Ammon's horn (tissue), 1 donor: ENCODE measurements at regions not wholly inside any gene's neighbourhood (a gene's known extent, or its start where the extent isn't known, plus 50 kb on each side); places are given as distances from the start of the nearest gene placed in this dataset.

Experiments
- DNase-seq: peaks from one replicate; pipeline ENCODE4 v3.0.0-alpha.2; 2016; ENCODE audit warnings: low spot score

GRCh38 chr14:55942076-55942654 is 176.0 kb upstream of the PELI2 start:
- DNase-seq: no peak

DNA sequence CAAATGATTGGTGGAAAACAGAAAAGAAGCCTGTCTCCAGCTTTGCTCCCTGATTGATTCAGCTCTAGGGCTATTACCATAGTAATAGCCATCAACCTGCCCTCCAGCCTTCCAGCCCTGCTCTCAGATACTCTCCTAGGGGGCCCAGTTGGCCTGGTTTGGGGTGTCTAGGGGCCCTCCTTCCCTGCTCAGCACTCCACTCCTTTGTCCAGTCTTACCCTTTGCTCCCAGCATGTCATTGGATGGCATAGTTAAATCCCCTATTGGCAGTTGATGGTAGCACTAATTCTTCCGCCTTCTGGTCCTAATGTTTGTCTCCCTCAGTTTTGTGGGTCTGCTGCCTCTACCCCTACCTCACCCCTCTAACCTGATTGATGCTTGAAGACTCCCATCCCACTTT is 175.4 kb upstream of the PELI2 start:
- no peak for DNase-seq

GRCh38 chr14:55944757-55945156 is 173.5 kb upstream of the PELI2 start:
- no peak for DNase-seq

GRCh38 chr14:55946231-55946630 is 172.0 kb upstream of the PELI2 start:
- no peak for DNase-seq

- no peak for DNase-seq
These were observed 169.8 kb upstream of the PELI2 start for GRCh38 chr14:55948399-55948798.

DNA sequence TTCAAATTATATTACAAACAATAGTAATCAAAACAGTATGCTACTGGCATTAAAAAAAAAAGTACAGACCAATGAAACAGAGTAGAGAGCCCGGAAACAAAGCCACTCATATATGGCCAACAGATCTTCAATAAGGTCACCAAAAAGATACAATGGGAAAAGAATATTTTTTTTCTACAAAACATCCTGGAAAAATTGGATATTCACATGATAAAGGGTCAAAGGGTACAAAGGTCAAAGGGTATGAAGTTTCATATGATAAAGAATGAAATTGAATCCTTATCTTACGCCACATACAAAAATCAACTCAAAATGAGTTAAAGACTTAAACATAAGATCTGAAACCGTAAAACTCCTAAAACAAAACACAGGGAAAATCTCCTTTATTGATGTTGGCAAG is 168.5 kb upstream of the PELI2 start:
- no peak for DNase-seq

GRCh38 chr14:55950135-55950534 is 168.1 kb upstream of the PELI2 start:
- no peak for DNase-seq

GRCh38 chr14:55951341-55952206 is 166.6 kb upstream of the PELI2 start:
- DNase-seq: no peak

- no peak for DNase-seq
These were observed 164.1 kb upstream of the PELI2 start for GRCh38 chr14:55954108-55954507.

GRCh38 chr14:55955175-55955574 is 163.0 kb upstream of the PELI2 start:
- DNase-seq: no peak

DNA sequence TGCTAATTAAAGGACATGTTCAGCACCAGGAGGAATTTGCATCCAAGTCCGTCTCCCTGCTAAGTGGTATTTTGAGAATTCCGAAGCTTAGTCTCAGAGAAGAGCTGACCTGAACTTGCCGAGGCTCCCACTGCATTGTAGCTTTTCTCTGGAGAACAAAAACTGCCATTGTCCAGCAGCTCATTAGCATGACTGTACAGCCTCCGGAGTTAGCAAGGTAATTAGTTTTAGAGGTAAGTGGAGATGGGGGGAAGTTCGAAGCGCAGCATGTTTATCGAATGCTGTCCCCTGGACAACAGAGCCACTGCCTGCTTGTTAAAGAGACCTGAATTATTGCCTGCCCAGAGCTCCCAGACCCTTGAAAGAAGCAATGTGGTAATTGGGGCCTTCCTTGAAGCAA is 160.3 kb upstream of the PELI2 start:
- DNase-seq: peak; percentile 42

DNA sequence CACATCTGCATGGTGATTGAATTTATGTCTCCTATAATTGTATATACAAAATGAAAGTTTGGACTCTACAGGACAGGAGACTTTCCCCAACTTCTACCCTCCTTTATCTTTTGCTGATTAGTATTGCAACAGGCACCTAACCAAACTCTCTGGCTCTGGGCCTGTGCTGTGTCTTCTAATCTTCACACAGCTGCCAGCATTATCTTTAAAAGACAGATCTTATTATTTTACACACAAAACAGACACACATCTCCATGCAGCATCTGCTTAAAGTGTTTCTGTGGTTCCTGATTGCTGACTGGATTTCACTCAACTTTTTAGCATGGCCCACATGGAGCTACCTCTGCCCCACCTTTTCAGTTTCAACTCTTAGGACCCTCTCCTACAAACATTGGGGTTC is 154.9 kb upstream of the PELI2 start:
- DNase-seq: no peak

DNA sequence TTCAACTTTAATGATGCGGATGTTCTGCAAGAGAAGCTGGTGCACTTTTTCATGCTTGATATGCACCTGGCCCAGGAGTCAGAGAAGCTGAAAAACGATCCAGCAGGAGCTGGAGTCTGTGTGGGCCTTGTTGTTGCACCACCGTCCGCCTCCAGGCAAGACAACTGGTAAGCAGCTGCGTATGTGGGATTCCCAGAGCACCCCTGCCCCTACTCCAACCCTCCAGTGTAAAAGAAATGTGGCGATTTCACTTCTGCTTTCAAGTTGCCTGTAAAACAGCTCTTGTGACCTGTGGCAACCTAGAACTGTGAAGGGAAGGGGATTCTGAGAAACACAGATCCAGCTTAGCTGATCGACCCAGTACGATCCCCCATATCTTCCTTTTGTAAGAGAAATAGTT is 154.1 kb upstream of the PELI2 start:
- no peak for DNase-seq

DNA sequence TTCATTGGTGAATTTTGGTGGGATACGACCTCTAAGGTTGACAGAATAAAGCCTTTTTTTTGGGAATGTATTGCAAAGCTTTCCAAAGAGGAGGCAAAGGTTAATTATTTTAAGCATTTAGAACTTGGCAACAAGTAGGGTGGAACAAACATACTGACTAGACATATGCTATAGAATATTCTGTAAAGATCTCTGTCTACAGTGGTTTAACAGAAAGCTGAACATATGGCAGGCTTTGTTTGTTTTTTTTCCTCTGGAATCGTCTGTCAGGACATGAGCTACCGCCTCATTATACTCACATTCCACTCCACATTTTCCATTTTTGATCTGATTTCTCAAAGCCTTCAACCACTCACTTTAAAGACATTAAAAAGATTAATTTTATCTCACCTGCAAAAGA is 153.4 kb upstream of the PELI2 start:
- no peak for DNase-seq

DNA sequence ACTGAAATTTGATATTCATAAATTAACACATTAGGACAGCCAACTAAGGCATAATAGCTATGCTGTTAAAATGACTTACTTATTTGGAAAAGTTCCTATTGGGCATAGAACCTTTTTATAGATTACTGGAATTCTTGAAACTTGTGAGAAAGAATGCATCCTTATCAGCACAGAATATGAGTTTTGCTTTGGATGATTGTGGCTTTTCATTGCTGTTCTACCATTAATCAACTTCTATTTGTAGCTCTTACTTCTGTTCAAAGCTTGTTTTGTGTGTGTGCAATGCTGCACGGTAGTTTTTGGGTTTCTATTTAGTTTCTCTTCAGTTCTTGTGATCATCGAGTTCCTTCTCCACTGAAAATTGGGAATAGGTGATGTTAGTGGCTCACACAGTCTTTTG is 152.4 kb upstream of the PELI2 start:
- DNase-seq: no peak

DNA sequence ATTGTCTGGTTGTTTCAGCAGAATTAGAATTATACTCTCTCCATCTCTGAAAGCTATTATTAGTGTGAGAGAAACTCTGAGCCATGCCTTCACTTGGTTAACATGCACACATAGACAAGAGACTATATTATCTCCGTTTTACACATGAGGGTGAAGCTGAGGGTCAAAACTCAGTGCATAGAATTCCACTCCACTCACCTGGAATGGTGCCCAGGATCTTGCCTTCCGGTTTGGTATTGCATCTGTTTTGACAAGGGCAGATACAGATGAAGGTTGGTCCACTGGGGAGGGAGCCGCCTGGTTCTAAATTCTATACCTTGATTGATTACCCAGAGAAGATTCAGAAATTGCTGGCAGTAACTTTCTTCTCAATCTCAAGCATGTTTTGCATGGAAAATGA is 149.5 kb upstream of the PELI2 start:
- DNase-seq: no peak

- no peak for DNase-seq
These were observed 144.9 kb upstream of the PELI2 start for GRCh38 chr14:55973285-55973800.

DNA sequence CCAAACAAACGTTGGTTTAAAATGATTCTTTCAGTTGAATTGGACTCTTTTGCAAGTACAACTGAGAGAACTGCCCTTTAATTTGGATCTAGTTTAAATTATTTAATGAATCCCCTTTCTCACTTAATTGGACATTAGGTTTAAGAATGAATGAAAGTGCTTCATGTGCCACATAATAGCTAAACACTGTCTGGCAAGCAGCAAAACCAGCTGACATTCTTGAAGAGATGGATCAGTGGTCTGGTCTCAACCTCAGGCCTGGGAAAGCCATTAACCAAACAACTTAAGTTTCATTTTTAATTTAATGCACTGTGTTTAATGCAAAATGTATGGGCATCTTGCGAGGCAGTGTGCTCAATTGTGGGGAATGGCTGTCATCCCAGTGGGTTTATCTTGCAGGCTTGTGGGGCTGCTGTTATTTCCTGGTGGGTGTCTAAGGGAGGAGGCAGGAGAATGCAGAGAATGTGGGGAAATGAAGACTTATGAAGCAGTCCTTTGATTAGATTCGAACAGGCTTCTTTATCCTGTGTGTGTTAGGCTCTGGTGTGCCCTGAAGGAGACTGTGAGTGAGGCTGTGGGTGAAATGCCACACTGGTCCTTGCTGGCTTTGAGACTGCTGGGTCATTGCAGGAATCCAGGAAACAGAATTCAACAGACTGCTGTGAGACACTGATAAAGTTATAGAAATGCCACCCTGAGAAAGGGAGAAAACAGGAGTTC is 144.1 kb upstream of the PELI2 start:
- DNase-seq: no peak

- no peak for DNase-seq
These were observed 142.8 kb upstream of the PELI2 start for GRCh38 chr14:55975281-55975910.

DNA sequence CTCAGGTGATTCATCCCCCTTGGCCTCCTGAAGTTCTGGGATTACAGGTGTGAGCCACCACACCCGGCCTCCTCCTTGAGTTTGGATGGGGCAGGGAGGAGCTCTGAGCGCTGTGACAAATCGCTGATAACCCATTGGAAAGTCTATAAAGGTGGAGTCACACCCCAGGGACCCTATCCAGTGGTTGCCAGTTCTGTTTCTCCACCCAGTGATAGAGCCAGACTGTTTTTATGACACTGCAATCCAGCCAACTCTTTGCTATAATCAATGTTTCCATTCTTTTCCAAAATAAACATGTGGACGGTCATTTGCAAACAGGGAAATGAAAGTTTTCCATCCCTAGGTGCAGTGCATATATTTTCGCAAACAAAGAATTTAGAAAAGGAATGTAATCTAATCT is 142.0 kb upstream of the PELI2 start:
- DNase-seq: no peak

- DNase-seq: no peak
These were observed 141.6 kb upstream of the PELI2 start for GRCh38 chr14:55976655-55977054.

GRCh38 chr14:55977392-55978150 is 140.6 kb upstream of the PELI2 start:
- DNase-seq: peak; percentile 67
